ENCODE measurements at regions not wholly inside any gene's neighbourhood (a gene's known extent, or its start where the extent isn't known, plus 50 kb on each side); places are given as distances from the start of the nearest gene placed in this dataset.

DNA sequence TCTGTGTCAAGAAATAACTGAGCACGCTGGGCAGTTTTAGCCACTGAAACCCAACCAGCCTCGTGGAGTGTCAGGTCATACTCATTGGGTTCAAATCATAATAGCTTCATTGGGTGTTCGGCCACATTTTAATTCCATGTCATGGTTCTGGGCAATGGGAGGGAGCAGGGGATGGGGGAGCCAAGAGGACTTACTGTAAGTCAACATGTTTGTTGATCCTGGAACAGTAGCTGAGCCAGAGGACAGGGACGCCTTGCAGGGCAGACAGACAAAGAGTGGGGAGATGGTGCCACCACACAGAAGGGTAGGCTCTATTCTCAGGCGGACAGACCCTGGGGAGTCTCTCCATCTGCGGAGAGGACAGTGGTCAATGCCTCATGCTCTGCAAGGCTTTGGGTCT, 161.1 kb downstream of the ZBTB18 start:
- Histone ChIP-seq H3K27me3 (no peaks in the 10 kb centered on the region), H3K4me1 (peaks cover 0 to 41% (median 4%) of the 10 kb centered on the region in 3 donors), H3K9me3 (no peaks in the 10 kb centered on the region), H3K36me3 (no peaks in the 10 kb centered on the region), H3K27ac (peak overlapping the region in 1 of 4 donors; percentile 7), H3K4me3 (no peak overlapping the region)
- TF ChIP-seq EP300 (IDR thresholded peaks at IDR 0.05) (no peak), POLR2A (IDR thresholded peaks at IDR 0.05) (no peak), POLR2AphosphoS5 (IDR thresholded peaks at IDR 0.05) (no peak)
- TF ChIP-seq, protein P1, sequence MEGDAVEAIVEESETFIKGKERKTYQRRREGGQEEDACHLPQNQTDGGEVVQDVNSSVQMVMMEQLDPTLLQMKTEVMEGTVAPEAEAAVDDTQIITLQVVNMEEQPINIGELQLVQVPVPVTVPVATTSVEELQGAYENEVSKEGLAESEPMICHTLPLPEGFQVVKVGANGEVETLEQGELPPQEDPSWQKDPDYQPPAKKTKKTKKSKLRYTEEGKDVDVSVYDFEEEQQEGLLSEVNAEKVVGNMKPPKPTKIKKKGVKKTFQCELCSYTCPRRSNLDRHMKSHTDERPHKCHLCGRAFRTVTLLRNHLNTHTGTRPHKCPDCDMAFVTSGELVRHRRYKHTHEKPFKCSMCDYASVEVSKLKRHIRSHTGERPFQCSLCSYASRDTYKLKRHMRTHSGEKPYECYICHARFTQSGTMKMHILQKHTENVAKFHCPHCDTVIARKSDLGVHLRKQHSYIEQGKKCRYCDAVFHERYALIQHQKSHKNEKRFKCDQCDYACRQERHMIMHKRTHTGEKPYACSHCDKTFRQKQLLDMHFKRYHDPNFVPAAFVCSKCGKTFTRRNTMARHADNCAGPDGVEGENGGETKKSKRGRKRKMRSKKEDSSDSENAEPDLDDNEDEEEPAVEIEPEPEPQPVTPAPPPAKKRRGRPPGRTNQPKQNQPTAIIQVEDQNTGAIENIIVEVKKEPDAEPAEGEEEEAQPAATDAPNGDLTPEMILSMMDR (IDR thresholded peaks at IDR 0.05): no peak
- WGBS, 2 donors (ENCODE audit: low coverage in 1 of 2): 77 to 100% methylated on average over 2 to 4 of the region's 6 CpGs
- ATAC-seq: no peak

DNA sequence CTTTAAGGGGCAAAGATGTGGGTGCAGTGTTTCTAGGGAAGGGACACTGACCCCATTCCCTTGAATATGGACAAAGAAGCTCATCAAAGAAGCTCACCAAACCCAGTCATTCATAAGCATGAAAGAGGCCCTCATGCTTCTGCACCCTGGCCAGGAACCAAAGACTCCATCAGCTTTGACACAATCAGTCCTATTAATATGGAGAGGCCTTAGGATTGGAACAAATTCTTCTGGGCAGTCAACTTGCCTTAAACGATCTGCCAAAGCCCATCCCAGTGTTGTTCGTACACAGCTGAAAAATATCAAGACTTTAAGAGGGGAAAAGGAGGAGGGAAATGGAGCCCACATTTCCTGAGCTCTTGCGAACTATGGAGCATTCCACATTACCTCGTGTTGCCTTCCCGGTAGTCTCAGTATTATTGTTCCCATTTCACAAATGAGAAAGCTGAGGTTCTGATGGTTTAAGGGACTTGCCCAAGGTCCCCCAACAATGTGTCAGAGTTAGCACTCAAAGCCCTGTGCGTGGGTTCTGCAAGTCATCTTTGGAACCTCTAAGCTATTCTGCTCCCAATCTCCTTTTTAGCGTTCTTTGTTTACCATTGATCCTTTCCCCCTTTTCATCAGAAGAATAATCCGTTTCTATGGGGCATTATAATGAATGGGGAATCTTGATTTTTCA, 161.9 kb downstream of the ZBTB18 start:
- Histone ChIP-seq H3K36me3 (no peaks in the 10 kb centered on the region), H3K27me3 (no peaks in the 10 kb centered on the region), H3K9me3 (no peaks in the 10 kb centered on the region), H3K4me3 (no peak overlapping the region), H3K27ac (peak overlapping the region in 1 of 4 donors; percentile 7), H3K4me1 (peaks cover 0 to 41% (median 0%) of the 10 kb centered on the region in 3 donors)
- no peak for ATAC-seq
- TF ChIP-seq EP300 (IDR thresholded peaks at IDR 0.05) (no peak), POLR2A (IDR thresholded peaks at IDR 0.05) (no peak)
- WGBS, 2 donors (ENCODE audit: low coverage in 1 of 2): 60 to 81% methylated on average over 8 of the region's 8 CpGs

DNA sequence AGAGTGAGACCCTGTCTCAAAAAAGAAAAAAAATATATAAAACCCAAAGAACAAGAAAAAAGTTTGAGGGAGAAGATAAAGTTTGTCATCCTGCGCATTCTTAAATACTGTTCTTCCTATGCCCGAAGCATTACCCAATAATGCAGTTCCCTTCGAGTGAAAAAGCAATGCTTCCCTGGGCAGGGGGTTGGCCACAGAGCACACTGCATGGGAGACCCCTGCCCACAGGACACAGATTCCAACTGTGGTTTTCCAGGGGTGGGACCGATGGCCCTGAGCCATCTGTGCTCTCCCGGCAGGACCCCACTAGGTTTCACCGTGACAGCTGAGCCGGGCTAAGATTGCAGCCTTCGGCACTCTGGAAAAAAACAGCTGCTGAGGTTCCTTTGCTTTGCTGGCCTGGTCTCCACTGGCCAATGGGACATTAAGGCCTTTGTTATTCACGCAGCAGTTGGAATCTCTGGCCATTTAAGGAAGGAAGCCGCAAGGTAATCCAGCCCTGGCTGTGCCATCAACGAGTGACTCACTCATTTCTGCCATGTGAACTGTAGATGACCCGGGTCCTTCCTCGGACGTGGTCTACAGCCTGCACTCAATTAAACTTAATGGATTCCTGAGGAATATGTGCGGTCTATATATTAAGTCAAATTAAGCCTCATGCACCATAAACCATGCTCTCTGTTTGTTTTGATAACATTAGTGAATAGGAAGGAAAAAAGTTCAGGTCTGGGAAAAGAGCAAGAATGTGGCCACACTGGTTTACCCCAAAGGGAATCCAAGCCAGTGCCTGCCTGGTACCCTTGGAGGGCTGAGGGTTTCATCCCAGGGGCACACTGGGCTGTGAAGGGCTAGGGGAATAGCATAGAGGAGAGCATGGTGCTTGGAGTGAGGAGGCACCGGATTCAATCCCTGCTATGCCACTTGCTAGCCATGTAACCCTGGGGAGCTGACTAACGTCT, 163.2 kb downstream of the ZBTB18 start:
- H3K27ac ChIP-seq: peak overlapping the region in 3 of 4 donors; percentile 68 to 79 (median 76)
- ATAC-seq: peak; percentile 62
- H3K27me3 ChIP-seq: no peaks in the 10 kb centered on the region
- no peaks in the 10 kb centered on the region for H3K9me3 ChIP-seq
- H3K4me3 ChIP-seq: no peak overlapping the region
- TF ChIP-seq, protein P1 (IDR thresholded peaks at IDR 0.05): no peak
- TF ChIP-seq POLR2A (IDR thresholded peaks at IDR 0.05) (no peak), POLR2AphosphoS5 (IDR thresholded peaks at IDR 0.05) (peak; percentile 54), EP300 (IDR thresholded peaks at IDR 0.05) (no peak)
- 61 to 70% methylated on average over 8 to 14 of the region's 17 CpGs for WGBS, 2 donors (ENCODE audit: low coverage in 1 of 2)
- H3K4me1 ChIP-seq: peaks cover 0 to 41% (median 0%) of the 10 kb centered on the region in 3 donors
- H3K36me3 ChIP-seq: no peaks in the 10 kb centered on the region

DNA sequence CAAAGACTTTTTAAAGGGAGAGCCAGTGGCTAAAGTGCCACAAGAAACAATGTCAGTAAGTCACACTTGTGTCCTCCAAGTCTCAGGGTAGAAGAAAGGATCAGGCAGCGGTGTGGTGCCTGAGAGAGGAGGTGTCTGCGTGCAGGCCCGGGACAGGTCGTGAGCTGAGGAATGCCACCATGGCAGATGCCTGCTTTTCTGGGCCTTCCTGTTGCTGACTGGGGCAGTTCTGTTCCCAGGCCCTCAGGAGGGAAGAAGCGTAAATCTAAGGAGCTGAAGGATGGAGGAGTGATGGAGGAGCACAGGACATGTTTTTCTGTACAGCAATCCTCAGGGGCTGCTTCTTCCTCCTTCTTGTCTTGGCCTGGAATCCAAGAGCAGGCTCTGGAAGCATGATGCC, 165.8 kb downstream of the ZBTB18 start:
- H3K36me3 ChIP-seq: no peaks in the 10 kb centered on the region
- no peak overlapping the region for H3K4me3 ChIP-seq
- H3K4me1 ChIP-seq: peaks cover 0 to 29% (median 0%) of the 10 kb centered on the region in 3 donors
- no peaks in the 10 kb centered on the region for H3K27me3 ChIP-seq
- H3K27ac ChIP-seq: no peak overlapping the region
- WGBS, 2 donors (ENCODE audit: low coverage in 1 of 2): 80 to 100% methylated on average over 2 to 3 of the region's 5 CpGs
- TF ChIP-seq, protein P1 (IDR thresholded peaks at IDR 0.05): no peak
- TF ChIP-seq POLR2AphosphoS5 (IDR thresholded peaks at IDR 0.05) (no peak), POLR2A (IDR thresholded peaks at IDR 0.05) (no peak)
- no peak for ATAC-seq
- H3K9me3 ChIP-seq: no peaks in the 10 kb centered on the region

DNA sequence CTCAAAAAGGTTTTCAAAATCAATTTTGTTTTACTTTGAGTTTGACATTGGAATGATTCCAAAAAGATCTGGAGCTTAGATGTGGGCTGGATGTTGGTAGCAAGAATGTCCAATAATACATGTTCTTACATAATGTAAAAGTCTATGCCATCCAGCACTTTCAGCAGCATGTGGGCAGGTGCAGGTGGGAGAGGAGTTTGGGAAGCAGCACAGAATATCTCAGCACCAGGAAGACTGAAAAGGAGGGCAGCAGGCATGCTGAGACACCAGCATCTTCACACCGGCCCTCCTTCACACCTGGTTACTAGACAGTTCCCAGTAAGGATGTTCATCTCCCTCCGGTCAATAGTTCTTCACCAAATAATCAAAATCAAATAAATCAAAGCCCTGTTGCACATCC, 166.6 kb downstream of the ZBTB18 start:
- TF ChIP-seq, protein P1 (IDR thresholded peaks at IDR 0.05): no peak
- no peak for TF ChIP-seq EP300 (IDR thresholded peaks at IDR 0.05)
- TF ChIP-seq POLR2AphosphoS5 (IDR thresholded peaks at IDR 0.05): no peak
- no peak for TF ChIP-seq POLR2A (IDR thresholded peaks at IDR 0.05)
- whole genome bisulfite sequencing, 2 donors (ENCODE audit: low coverage in 1 of 2): 88 to 96% methylated on average over 1 to 2 of the region's 2 CpGs
- no peak for ATAC-seq
- Histone ChIP-seq H3K9me3 (no peaks in the 10 kb centered on the region), H3K27ac (no peak overlapping the region), H3K4me1 (peaks cover 0 to 22% (median 0%) of the 10 kb centered on the region in 3 donors), H3K4me3 (no peak overlapping the region), H3K36me3 (no peaks in the 10 kb centered on the region), H3K27me3 (no peaks in the 10 kb centered on the region)
